DOHH2 (cell line): ENCODE measurements at regions not wholly inside any gene's neighbourhood (a gene's known extent, or its start where the extent isn't known, plus 50 kb on each side); places are given as distances from the start of the nearest gene placed in this dataset.

Source experiments
- CTCF ChIP-seq: fragments of 200-600 bp; sonication (generic); IDR thresholded peaks from one replicate; pipeline ENCODE4 v1.5.1; 2014; ENCODE audit warnings: antibody characterized with exemption, mild to moderate bottlenecking, low read depth, low read length; ENCODE audit not compliant: poor library complexity, severe bottlenecking
- EZH2phosphoT487 ChIP-seq: fragments of 200-600 bp; sonication (generic); IDR thresholded peaks from 2 replicates; pipeline ENCODE4 v1.6.1; 2017; ENCODE audit warnings: borderline replicate concordance, mild to moderate bottlenecking, antibody characterized with exemption, low read length, moderate library complexity, mixed read lengths

- TF ChIP-seq CTCF (no peak), EZH2phosphoT487 (no peak)
Measured at GRCh38 chr14:38623661-38624060, 367.8 kb upstream of the CLEC14A start.
